Endothelial cell of umbilical vein (primary cell): ENCODE measurements at regions not wholly inside any gene's neighbourhood (a gene's known extent, or its start where the extent isn't known, plus 50 kb on each side); places are given as distances from the start of the nearest gene placed in this dataset.

Experiments
- BruUV-seq: library from RNA; stranded (reverse); fragments of 400-500 nt; replicated peaks from 2 replicates; lab custom pipeline; 2021; lab: Mats Ljungman, UMichigan
- CTCF ChIA-PET: fragments of 300-600, 350-600 bp; sonication (Branson Sonifier 250); formaldehyde crosslinking; loops from one replicate; lab custom pipeline; 2021; ENCODE audit warnings: antibody characterized with exemption, inconsistent platforms; lab: Charles Lee
- POLR2A ChIA-PET: fragments of 300-600, 350-600 bp; sonication (Branson Sonifier 250); formaldehyde crosslinking; loops from one replicate; lab custom pipeline; 2021; ENCODE audit warnings: antibody characterized with exemption, inconsistent platforms; lab: Charles Lee
- DNase-seq: peaks from one replicate; pipeline ENCODE4 v3.0.0-alpha.2; 2011; ENCODE audit warnings: low read depth, low spot score
- FAIRE-seq: peaks from 2 replicates; lab custom pipeline; 2011; peaks lifted over from hg19 to GRCh38; lab: Jason Lieb, UNC
- H2AFZ ChIP-seq: 2 replicates; pipeline ENCODE4 v1.6.0; 2012; ENCODE audit warnings: low read depth, low read length, control low read depth, inconsistent platforms
- H3K27ac ChIP-seq: 2 replicates; pipeline ENCODE4 v1.5.1; 2011; ENCODE audit warnings: low read depth, mild to moderate bottlenecking, control low read depth, low read length, moderate library complexity; ENCODE audit not compliant: insufficient read depth
- H3K27me3 ChIP-seq, 2 experiments: 2 replicates each; pipeline versions ENCODE4 v1.6.0 to v1.6.1; 2011; ENCODE audit warnings: low read length in 2 of 2, mixed read lengths in 1 of 2; ENCODE audit not compliant: control insufficient read depth in 2 of 2, insufficient read depth in 2 of 2
- H3K36me3 ChIP-seq, 2 experiments: 2 replicates in 1 of 2; 3 replicates in 1 of 2; pipeline ENCODE4 v1.5.1; 2011; ENCODE audit warnings: low read length in 2 of 2, mild to moderate bottlenecking in 1 of 2, moderate library complexity in 1 of 2; ENCODE audit not compliant: control insufficient read depth in 2 of 2, insufficient read depth in 2 of 2; ENCODE audit errors: extremely low read depth in 1 of 2
- H3K4me1 ChIP-seq: 3 replicates; pipeline ENCODE4 v1.5.1; 2011; ENCODE audit warnings: mild to moderate bottlenecking, low read length; ENCODE audit not compliant: control insufficient read depth, insufficient read depth; ENCODE audit errors: extremely low read depth
- H3K4me2 ChIP-seq: 2 replicates; pipeline ENCODE4 v1.6.1; 2011; ENCODE audit warnings: low read length, control low read depth, mixed read lengths; ENCODE audit not compliant: insufficient read depth
- H3K4me3 ChIP-seq, 3 experiments: fragments of 200-600 bp in 1 of 3; sonication (generic), shearing (Covaris generic) in 1 of 3; replicated peaks in 1 of 3; 2 replicates each; pipeline ENCODE4 v1.5.1; 2011 to 2016; ENCODE audit warnings: control low read depth in 3 of 3, low read length in 3 of 3, mild to moderate bottlenecking in 2 of 3, inconsistent platforms in 1 of 3, low read depth in 1 of 3, moderate library complexity in 1 of 3; ENCODE audit not compliant: insufficient read depth in 1 of 3
- H3K79me2 ChIP-seq: 2 replicates; pipeline ENCODE4 v1.6.0; 2012; ENCODE audit warnings: low read length, inconsistent platforms; ENCODE audit not compliant: control insufficient read depth, insufficient read depth
- H3K9ac ChIP-seq: replicated peaks from 2 replicates; pipeline ENCODE3; 2011; ENCODE audit warnings: low read length, control low read depth; ENCODE audit not compliant: insufficient read depth; ENCODE audit errors: extremely low read depth
- H3K9me1 ChIP-seq: replicated peaks from 3 replicates; pipeline ENCODE4 v1.6.0; 2011; ENCODE audit warnings: mild to moderate bottlenecking, low read length; ENCODE audit not compliant: control insufficient read depth, insufficient read depth; ENCODE audit errors: extremely low read depth
- H3K9me3 ChIP-seq: replicated peaks from 2 replicates; pipeline ENCODE4 v1.5.1; 2012; ENCODE audit warnings: low read length, inconsistent platforms; ENCODE audit not compliant: control insufficient read depth, insufficient read depth
- H4K20me1 ChIP-seq: replicated peaks from 2 replicates; pipeline ENCODE3; 2011; ENCODE audit warnings: mild to moderate bottlenecking, low read length; ENCODE audit not compliant: control insufficient read depth, insufficient read depth; ENCODE audit errors: extremely low read depth
- CTCF ChIP-seq, 2 donors: IDR thresholded peaks; 1 replicate in 1 of 2; 2 replicates in 1 of 2; pipeline ENCODE4 v1.5.1; 2011; ENCODE audit warnings: low read length in 2 of 2, mild to moderate bottlenecking in 2 of 2, moderate library complexity in 2 of 2, control low read depth in 1 of 2, inconsistent platforms in 1 of 2, low read depth in 1 of 2; ENCODE audit not compliant: insufficient read depth in 1 of 2; ENCODE audit errors: extremely low read depth in 1 of 2
- EZH2 ChIP-seq: IDR thresholded peaks from 2 replicates; pipeline ENCODE4 v1.6.1; 2012; ENCODE audit warnings: borderline replicate concordance, low read depth, mild to moderate bottlenecking, moderate library complexity, low read length, inconsistent platforms; ENCODE audit not compliant: severe bottlenecking
- FOS ChIP-seq: IDR thresholded peaks from 2 replicates; pipeline ENCODE4 v1.6.1; 2011; ENCODE audit warnings: mild to moderate bottlenecking, low read length, moderate library complexity, borderline replicate concordance; ENCODE audit not compliant: insufficient read depth
- GATA2 ChIP-seq: IDR thresholded peaks from 2 replicates; pipeline ENCODE4 v1.7.0; 2011; ENCODE audit warnings: low read depth, mild to moderate bottlenecking, moderate library complexity, mixed read lengths, low read length; ENCODE audit not compliant: insufficient read length, insufficient read depth
- JUN ChIP-seq: IDR thresholded peaks from 2 replicates; pipeline ENCODE4 v1.6.1; 2011; ENCODE audit warnings: borderline replicate concordance, low read depth; ENCODE audit not compliant: insufficient read length, insufficient read depth
- MAX ChIP-seq: IDR thresholded peaks from 2 replicates; pipeline ENCODE4 v1.6.1; 2011; ENCODE audit not compliant: insufficient read depth, insufficient read length
- MYC ChIP-seq: IDR thresholded peaks from one replicate; pipeline ENCODE4 v1.6.1; 2011; ENCODE audit warnings: mild to moderate bottlenecking, low read depth, low read length
- POLR2A ChIP-seq: IDR thresholded peaks from 2 replicates; pipeline ENCODE4 v1.6.1; 2012; ENCODE audit warnings: low read depth, mild to moderate bottlenecking, control low read depth, low read length
- POLR2AphosphoS5 ChIP-seq: IDR thresholded peaks from 2 replicates; pipeline ENCODE4 v1.6.1; 2012; ENCODE audit warnings: low read depth, mild to moderate bottlenecking, control low read depth, low read length, moderate library complexity; ENCODE audit not compliant: insufficient read depth
- dilution Hi-C: fragments of 300-500 bp; cut with MboI; formaldehyde crosslinking; loops from one replicate; pipeline ENCODE4 v1.15.0; 2019; ENCODE audit warnings: low sequenced_read_pairs; ENCODE audit not compliant: extremely low pct_ligation_motif_present
- intact Hi-C: fragments of 100-400 bp; cut with micrococcal nuclease; formaldehyde crosslinking; loops from one replicate; pipeline ENCODE4 v1.10.0; 2022

- dilution Hi-C loops, result no loop called here
- H4K20me1 ChIP-seq, result no peaks in the 10 kb centered on the region
- H3K79me2 ChIP-seq, result no peaks in the 10 kb centered on the region
- FAIRE-seq (no peak), DNase-seq (no peak)
- no peak overlapping the region for H2AFZ ChIP-seq
- no TSS peak for BruUV-seq
- H3K4me2 ChIP-seq, result no peak overlapping the region
- intact Hi-C loops, result no loop called here
- TF ChIP-seq POLR2AphosphoS5, result no peak
- TF ChIP-seq POLR2A, result no peak
- no peak for TF ChIP-seq EZH2
- POLR2A ChIA-PET, result no interaction called here
- no peaks in the 10 kb centered on the region for H3K9me1 ChIP-seq
- H3K9me3 ChIP-seq, result no peaks in the 10 kb centered on the region
- CTCF ChIA-PET, result no interaction called here
- H3K4me1 ChIP-seq, result no peaks in the 10 kb centered on the region
- no peaks in the 10 kb centered on the region for H3K36me3 ChIP-seq
- H3K4me3 ChIP-seq, result no peak overlapping the region
- H3K9ac ChIP-seq, result no peak overlapping the region
- H3K27ac ChIP-seq, result no peak overlapping the region
- H3K27me3 ChIP-seq, result no peaks in the 10 kb centered on the region
Measured at GRCh38 chrX:124497386-124497785, 151.0 kb downstream of the SH2D1A start.

GRCh38 chrX:124501586-124501985 lies 155.2 kb downstream of the SH2D1A start:
- no peak overlapping the region for H2AFZ ChIP-seq
- no TSS peak for BruUV-seq
- no peak for DNase-seq
- no peak overlapping the region for H3K27ac ChIP-seq
- FAIRE-seq, result no peak
- ChIA-PET POLR2A (no interaction called here), CTCF (no interaction called here)
- H3K4me3 ChIP-seq, result no peak overlapping the region
- TF ChIP-seq JUN (no peak), FOS (no peak), POLR2A (no peak), MAX (no peak), POLR2AphosphoS5 (no peak), CTCF (IDR thresholded peaks at IDR 0.05; ENCODE audit: extremely low read depth in 1 of 2, insufficient read depth in 1 of 2, low read depth in 1 of 2, low read length in 2 of 2) (no peak), GATA2 (no peak), EZH2 (no peak), MYC (no peak)
- no peak overlapping the region for H3K9ac ChIP-seq
- no peaks in the 10 kb centered on the region for H3K4me1 ChIP-seq
- H3K4me2 ChIP-seq, result no peak overlapping the region
- H3K36me3 ChIP-seq, result no peaks in the 10 kb centered on the region
- no peaks in the 10 kb centered on the region for H3K79me2 ChIP-seq
- dilution Hi-C loops, result no loop called here
- no peaks in the 10 kb centered on the region for H3K27me3 ChIP-seq
- no peaks in the 10 kb centered on the region for H3K9me1 ChIP-seq
- no peaks in the 10 kb centered on the region for H3K9me3 ChIP-seq
- H4K20me1 ChIP-seq, result no peaks in the 10 kb centered on the region
- intact Hi-C loops, result no loop called here
